DND-41 (cell line): ENCODE measurements at regions not wholly inside any gene's neighbourhood (a gene's known extent, or its start where the extent isn't known, plus 50 kb on each side); places are given as distances from the start of the nearest gene placed in this dataset.

ENCODE experiments used
- EZH2 ChIP-seq: IDR thresholded peaks from 3 replicates; pipeline ENCODE4 v1.6.1; 2012; ENCODE audit warnings: borderline replicate concordance, low read depth, mild to moderate bottlenecking, moderate library complexity, low read length, inconsistent platforms; ENCODE audit not compliant: severe bottlenecking
- TF ChIP-seq, protein P1 (sequence below): IDR thresholded peaks from 2 replicates; pipeline ENCODE4 v1.5.1; 2012; ENCODE audit warnings: borderline replicate concordance, low read length, moderate library complexity, mild to moderate bottlenecking; ENCODE audit not compliant: poor library complexity, severe bottlenecking; ENCODE audit errors: extremely low read depth

DNA sequence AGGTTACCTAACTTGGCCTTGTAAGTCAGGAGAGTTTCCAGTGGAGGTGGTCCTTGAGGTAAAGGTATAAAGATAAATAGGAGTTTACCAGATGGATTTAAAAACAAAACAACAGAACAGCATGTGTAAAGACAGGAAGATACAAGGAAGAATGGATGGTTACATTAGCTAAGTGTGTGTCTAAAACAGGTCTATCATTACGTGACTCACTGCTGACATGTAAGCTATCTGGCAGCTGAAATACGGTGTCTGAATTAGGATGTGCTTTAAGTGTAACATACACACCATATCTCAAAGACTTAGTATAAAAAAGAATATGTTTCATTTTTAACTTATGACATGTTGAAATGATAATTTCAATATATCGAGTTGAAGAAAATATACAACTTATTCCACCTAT lies 405.1 kb upstream of the ADAMTSL1 start:
- TF ChIP-seq, protein P1, sequence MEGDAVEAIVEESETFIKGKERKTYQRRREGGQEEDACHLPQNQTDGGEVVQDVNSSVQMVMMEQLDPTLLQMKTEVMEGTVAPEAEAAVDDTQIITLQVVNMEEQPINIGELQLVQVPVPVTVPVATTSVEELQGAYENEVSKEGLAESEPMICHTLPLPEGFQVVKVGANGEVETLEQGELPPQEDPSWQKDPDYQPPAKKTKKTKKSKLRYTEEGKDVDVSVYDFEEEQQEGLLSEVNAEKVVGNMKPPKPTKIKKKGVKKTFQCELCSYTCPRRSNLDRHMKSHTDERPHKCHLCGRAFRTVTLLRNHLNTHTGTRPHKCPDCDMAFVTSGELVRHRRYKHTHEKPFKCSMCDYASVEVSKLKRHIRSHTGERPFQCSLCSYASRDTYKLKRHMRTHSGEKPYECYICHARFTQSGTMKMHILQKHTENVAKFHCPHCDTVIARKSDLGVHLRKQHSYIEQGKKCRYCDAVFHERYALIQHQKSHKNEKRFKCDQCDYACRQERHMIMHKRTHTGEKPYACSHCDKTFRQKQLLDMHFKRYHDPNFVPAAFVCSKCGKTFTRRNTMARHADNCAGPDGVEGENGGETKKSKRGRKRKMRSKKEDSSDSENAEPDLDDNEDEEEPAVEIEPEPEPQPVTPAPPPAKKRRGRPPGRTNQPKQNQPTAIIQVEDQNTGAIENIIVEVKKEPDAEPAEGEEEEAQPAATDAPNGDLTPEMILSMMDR = no peak
- no peak for TF ChIP-seq EZH2
